ENCODE measurements at regions not wholly inside any gene's neighbourhood (a gene's known extent, or its start where the extent isn't known, plus 50 kb on each side); places are given as distances from the start of the nearest gene placed in this dataset.
"Not testable (repeated sequence)": the region's sequence is repeated elsewhere in the genome, so short reads cannot be mapped to it uniquely, and the experiment has no call there.

DNA sequence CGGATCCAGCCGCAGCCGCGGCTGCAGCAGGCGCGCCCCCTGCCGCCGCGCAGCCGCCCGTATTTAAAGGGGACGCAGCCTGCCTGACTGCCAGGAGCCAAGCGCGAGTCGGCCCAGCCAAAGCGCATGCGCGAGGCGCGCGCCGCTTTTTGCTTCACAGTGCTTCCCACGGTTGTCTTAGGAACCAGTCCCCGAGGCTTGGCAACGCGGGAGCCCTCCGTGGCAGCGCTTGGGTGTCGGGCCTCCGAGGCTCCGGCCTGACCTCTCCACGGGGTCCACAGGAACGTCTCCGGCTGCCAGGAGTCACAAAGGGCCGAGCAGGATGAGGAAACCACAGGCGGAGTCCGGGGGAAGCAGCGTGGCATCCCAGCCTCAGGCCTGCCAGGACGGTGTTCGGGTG, 689.3 kb downstream of the KCNJ18 start:
- not testable (repeated sequence) for H3K27ac ChIP-seq, ATAC-seq, FAIRE-seq

DNA sequence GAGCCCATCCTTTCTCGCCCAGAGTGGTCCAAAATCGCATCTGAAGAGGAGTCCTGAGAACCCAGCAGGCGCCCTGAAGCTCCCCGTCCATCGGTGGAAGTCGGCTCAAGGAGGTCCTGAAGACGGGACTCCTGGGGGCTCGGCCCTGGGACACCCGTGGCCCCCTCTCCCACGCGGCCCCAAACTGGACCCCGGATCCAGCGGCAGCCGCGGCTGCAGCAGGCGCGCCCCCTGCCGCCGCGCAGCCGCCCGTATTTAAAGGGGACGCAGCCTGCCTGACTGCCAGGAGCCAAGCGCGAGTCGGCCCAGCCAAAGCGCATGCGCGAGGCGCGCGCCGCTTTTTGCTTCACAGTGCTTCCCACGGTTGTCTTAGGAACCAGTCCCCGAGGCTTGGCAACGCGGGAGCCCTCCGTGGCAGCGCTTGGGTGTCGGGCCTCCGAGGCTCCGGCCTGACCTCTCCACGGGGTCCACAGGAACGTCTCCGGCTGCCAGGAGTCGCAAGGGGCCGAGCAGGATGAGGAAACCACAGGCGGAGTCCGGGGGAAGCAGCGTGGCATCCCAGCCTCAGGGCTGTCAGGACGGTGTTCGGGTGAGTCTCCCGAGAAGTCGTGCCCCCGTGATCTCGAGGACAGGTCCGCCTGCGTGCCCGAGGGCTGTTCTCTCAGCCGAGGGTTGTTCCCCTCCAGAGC, 691.6 kb downstream of the KCNJ18 start:
- WGBS (ENCODE audit: missing lambda C conversion rate): no CpG with 5 or more reads among the region's 60 CpGs
- POLR2A ChIA-PET; CTCF ChIA-PET; ATAC-seq; H3K4me2 ChIP-seq; H3K9me3 ChIP-seq; H3K4me3 ChIP-seq; H3K4me1 ChIP-seq; FAIRE-seq; H3K27ac ChIP-seq; DNase-seq (ENCODE audit: low read depth in 1 of 2, low spot score in 1 of 2): not testable (repeated sequence)

More for the DNA sequence above, 689.3 kb downstream of the KCNJ18 start:
- CTCF ChIA-PET; H3K4me1 ChIP-seq; POLR2A ChIA-PET; H3K9me3 ChIP-seq; H3K4me2 ChIP-seq; H3K4me3 ChIP-seq; DNase-seq (ENCODE audit: low read depth in 1 of 2, low spot score in 1 of 2): not testable (repeated sequence)
- WGBS (ENCODE audit: missing lambda C conversion rate): no CpG with 5 or more reads among the region's 40 CpGs

DNA sequence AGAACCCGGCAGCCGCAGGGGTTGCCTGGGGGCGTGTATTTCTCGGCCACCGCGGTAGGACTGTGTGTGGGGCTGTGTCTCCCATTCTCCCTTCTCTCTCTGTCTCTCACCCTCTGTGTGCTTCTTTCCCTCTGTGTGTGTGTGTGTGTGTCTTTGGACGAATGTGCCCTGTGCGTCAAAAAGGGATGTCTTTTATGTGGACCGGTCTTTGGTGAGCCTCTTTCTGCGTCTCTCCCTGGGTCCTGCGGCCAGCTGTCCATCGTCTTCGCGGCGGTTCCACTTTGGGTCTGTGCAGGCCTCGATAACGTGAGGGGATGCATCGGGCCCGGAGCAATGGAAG, 692.1 kb downstream of the KCNJ18 start:
- H3K4me2 ChIP-seq; POLR2A ChIA-PET; FAIRE-seq; DNase-seq (ENCODE audit: low read depth in 1 of 2, low spot score in 1 of 2); H3K9me3 ChIP-seq; H3K4me1 ChIP-seq; H3K4me3 ChIP-seq; H3K27ac ChIP-seq; ATAC-seq; CTCF ChIA-PET: not testable (repeated sequence)
- WGBS (ENCODE audit: missing lambda C conversion rate): 69% methylated on average over 8 of the region's 19 CpGs

DNA sequence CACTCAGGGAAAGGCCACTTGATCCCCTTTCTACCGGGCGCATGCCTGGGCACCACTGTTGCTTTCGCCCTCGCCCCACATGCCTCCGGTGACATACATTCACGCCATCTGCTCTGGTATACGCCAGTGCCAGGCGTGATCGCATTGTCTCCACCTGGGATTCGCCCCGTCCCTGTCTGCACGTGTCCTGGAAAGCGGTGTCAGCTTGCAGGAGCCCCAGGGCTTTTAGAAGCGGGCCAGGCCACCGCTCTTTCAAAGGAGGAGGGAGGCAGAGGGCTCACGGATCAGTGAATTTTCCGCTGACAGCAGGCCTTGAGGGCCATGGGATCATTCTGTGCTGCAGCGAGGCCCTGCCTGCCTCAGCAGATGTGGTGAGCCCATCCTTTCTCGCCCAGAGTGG, 706.1 kb downstream of the KCNJ18 start:
- 20% methylated on average over 8 of the region's 19 CpGs for WGBS (ENCODE audit: missing lambda C conversion rate)
- FAIRE-seq; H3K4me2 ChIP-seq; H3K4me1 ChIP-seq; H3K27ac ChIP-seq; DNase-seq (ENCODE audit: low read depth in 1 of 2, low spot score in 1 of 2); H3K9me3 ChIP-seq; POLR2A ChIA-PET; ATAC-seq; H3K4me3 ChIP-seq; CTCF ChIA-PET: not testable (repeated sequence)

DNA sequence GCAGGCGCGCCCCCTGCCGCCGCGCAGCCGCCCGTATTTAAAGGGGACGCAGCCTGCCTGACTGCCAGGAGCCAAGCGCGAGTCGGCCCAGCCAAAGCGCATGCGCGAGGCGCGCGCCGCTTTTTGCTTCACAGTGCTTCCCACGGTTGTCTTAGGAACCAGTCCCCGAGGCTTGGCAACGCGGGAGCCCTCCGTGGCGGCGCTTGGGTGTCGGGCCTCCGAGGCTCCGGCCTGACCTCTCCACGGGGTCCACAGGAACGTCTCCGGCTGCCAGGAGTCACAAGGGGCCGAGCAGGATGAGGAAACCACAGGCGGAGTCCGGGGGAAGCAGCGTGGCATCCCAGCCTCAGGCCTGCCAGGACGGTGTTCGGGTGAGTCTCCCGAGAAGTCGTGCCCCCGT, 706.7 kb downstream of the KCNJ18 start:
- H3K4me2 ChIP-seq; H3K27ac ChIP-seq; DNase-seq (ENCODE audit: low read depth in 1 of 2, low spot score in 1 of 2); FAIRE-seq; H3K4me1 ChIP-seq; POLR2A ChIA-PET; ATAC-seq; H3K9me3 ChIP-seq; CTCF ChIA-PET; H3K4me3 ChIP-seq: not testable (repeated sequence)
- WGBS (ENCODE audit: missing lambda C conversion rate): no CpG with 5 or more reads among the region's 40 CpGs

DNA sequence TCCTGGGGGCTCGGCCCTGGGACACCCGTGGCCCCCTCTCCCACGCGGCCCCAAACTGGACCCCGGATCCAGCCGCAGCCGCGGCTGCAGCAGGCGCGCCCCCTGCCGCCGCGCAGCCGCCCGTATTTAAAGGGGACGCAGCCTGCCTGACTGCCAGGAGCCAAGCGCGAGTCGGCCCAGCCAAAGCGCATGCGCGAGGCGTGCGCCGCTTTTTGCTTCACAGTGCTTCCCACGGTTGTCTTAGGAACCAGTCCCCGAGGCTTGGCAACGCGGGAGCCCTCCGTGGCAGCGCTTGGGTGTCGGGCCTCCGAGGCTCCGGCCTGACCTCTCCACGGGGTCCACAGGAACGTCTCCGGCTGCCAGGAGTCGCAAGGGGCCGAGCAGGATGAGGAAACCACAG, 712.8 kb downstream of the KCNJ18 start:
- H3K9me3 ChIP-seq; CTCF ChIA-PET; POLR2A ChIA-PET; H3K27ac ChIP-seq; FAIRE-seq; H3K4me2 ChIP-seq; DNase-seq (ENCODE audit: low read depth in 1 of 2, low spot score in 1 of 2); H3K4me3 ChIP-seq; H3K4me1 ChIP-seq; ATAC-seq: not testable (repeated sequence)
- WGBS (ENCODE audit: missing lambda C conversion rate): no CpG with 5 or more reads among the region's 39 CpGs

DNA sequence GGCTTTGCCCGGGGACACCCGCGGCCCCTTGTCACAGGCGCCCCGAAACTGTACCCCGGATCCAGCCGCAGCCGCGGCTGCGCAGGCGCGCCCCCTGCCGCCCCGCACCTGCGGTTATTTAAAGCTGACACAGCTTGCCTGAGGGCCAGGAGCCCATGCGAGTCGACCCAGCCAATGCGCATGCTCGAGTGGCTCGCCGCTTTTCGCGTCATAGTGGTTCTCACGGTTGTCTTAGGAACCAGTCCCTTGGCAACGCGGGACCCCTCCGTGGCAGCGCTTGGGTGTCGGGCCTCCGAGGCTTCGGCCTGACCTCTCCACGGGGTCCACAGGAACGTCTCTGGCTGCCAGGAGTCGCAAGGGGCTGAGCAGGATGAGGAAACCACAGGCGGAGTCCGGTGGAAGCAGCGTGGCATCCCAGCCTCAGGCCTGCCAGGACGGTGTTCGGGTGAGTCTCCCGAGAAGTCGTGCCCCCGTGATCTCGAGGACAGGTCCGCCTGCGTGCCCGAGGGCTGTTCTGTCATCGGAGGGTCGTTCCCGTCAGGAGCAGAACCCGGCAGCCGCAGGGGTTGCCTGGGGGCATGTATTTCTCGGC, 716.9 kb downstream of the KCNJ18 start:
- H3K4me2 ChIP-seq: no peak overlapping the region
- 78% methylated on average over 14 of the region's 52 CpGs for WGBS (ENCODE audit: missing lambda C conversion rate)
- no peak for FAIRE-seq

More for the DNA sequence above, 716.9 kb downstream of the KCNJ18 start:
- no peak for DNase-seq (ENCODE audit: low read depth in 1 of 2, low spot score in 1 of 2)
- H3K4me1 ChIP-seq: no peaks in the 10 kb centered on the region
- ChIA-PET POLR2A (no interaction called here), CTCF (no interaction called here)
- H3K27ac ChIP-seq: no peak overlapping the region
- no peaks in the 10 kb centered on the region; the same call in 2 of the 3 replicates for H3K9me3 ChIP-seq
- TF ChIP-seq, protein P1, sequence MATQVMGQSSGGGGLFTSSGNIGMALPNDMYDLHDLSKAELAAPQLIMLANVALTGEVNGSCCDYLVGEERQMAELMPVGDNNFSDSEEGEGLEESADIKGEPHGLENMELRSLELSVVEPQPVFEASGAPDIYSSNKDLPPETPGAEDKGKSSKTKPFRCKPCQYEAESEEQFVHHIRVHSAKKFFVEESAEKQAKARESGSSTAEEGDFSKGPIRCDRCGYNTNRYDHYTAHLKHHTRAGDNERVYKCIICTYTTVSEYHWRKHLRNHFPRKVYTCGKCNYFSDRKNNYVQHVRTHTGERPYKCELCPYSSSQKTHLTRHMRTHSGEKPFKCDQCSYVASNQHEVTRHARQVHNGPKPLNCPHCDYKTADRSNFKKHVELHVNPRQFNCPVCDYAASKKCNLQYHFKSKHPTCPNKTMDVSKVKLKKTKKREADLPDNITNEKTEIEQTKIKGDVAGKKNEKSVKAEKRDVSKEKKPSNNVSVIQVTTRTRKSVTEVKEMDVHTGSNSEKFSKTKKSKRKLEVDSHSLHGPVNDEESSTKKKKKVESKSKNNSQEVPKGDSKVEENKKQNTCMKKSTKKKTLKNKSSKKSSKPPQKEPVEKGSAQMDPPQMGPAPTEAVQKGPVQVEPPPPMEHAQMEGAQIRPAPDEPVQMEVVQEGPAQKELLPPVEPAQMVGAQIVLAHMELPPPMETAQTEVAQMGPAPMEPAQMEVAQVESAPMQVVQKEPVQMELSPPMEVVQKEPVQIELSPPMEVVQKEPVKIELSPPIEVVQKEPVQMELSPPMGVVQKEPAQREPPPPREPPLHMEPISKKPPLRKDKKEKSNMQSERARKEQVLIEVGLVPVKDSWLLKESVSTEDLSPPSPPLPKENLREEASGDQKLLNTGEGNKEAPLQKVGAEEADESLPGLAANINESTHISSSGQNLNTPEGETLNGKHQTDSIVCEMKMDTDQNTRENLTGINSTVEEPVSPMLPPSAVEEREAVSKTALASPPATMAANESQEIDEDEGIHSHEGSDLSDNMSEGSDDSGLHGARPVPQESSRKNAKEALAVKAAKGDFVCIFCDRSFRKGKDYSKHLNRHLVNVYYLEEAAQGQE (IDR thresholded peaks at IDR 0.05): no peak
- TF ChIP-seq KDM1A (IDR thresholded peaks at IDR 0.05; ENCODE audit: low read depth) (no peak), MAZ (IDR thresholded peaks at IDR 0.05; ENCODE audit: borderline replicate concordance, low read depth, low read length) (no peak), CEBPB (IDR thresholded peaks at IDR 0.05) (no peak), FOXS1 (CRISPR knock-in tag; IDR thresholded peaks at IDR 0.05) (no peak), HOXA7 (CRISPR knock-in tag; IDR thresholded peaks at IDR 0.05) (no peak), CHD4 (IDR thresholded peaks at IDR 0.05; ENCODE audit: borderline replicate concordance) (no peak), MYC (IDR thresholded peaks at IDR 0.05; ENCODE audit: borderline replicate concordance, low read length) (no peak), EP300 (IDR thresholded peaks at IDR 0.05) (no peak), HEYL (CRISPR knock-in tag; IDR thresholded peaks at IDR 0.05) (no peak)
- TF ChIP-seq, protein P2, sequence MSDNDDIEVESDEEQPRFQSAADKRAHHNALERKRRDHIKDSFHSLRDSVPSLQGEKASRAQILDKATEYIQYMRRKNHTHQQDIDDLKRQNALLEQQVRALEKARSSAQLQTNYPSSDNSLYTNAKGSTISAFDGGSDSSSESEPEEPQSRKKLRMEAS (IDR thresholded peaks at IDR 0.05): no peak
- TF ChIP-seq, protein P3, sequence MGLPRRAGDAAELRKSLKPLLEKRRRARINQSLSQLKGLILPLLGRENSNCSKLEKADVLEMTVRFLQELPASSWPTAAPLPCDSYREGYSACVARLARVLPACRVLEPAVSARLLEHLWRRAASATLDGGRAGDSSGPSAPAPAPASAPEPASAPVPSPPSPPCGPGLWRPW (IDR thresholded peaks at IDR 0.05): no peak
- ATAC-seq: no peak
- H3K4me3 ChIP-seq: no peak overlapping the region
